NCI-H146 (cell line): ENCODE measurements at regions not wholly inside any gene's neighbourhood (a gene's known extent, or its start where the extent isn't known, plus 50 kb on each side); places are given as distances from the start of the nearest gene placed in this dataset.

Experiments used
- DNase-seq: peaks from one replicate; lab custom pipeline; 2025; lab: John Stamatoyannopoulos, UW

GRCh38 chr2:217035967-217036366 is 176.1 kb upstream of the TNP1 start:
- DNase-seq = no peak

- no peak for DNase-seq
Observed at GRCh38 chr2:217033186-217033585, 173.3 kb upstream of the TNP1 start.

- DNase-seq = no peak
Observed at GRCh38 chr2:217031445-217031844, 171.6 kb upstream of the TNP1 start.

- DNase-seq = no peak
Observed at GRCh38 chr2:217030081-217030480, 170.2 kb upstream of the TNP1 start.

- DNase-seq = no peak
Observed at GRCh38 chr2:217028128-217028527, 168.3 kb upstream of the TNP1 start.

GRCh38 chr2:217027414-217027813 is 167.6 kb upstream of the TNP1 start:
- DNase-seq = no peak

- DNase-seq = no peak
Observed at GRCh38 chr2:217026569-217026968, 166.7 kb upstream of the TNP1 start.

- DNase-seq = no peak
Observed at GRCh38 chr2:217026161-217026560, 166.3 kb upstream of the TNP1 start.

- DNase-seq = no peak
Observed at GRCh38 chr2:217023611-217024010, 163.7 kb upstream of the TNP1 start.

GRCh38 chr2:217017456-217018252 is 157.8 kb upstream of the TNP1 start:
- DNase-seq = no peak

- no peak for DNase-seq
Observed at GRCh38 chr2:217016796-217017419, 157.0 kb upstream of the TNP1 start.

- no peak for DNase-seq
Observed at GRCh38 chr2:217014328-217015105, 154.7 kb upstream of the TNP1 start.

GRCh38 chr2:217013926-217014325 is 154.1 kb upstream of the TNP1 start:
- DNase-seq = no peak

- DNase-seq = no peak
Observed at GRCh38 chr2:217011576-217011975, 151.7 kb upstream of the TNP1 start.

- no peak for DNase-seq
Observed at GRCh38 chr2:217010173-217010572, 150.3 kb upstream of the TNP1 start.

- DNase-seq = no peak
Observed at GRCh38 chr2:217008794-217009193, 148.9 kb upstream of the TNP1 start.

GRCh38 chr2:217006217-217006616 is 146.4 kb upstream of the TNP1 start:
- DNase-seq = no peak

GRCh38 chr2:217004656-217005055 is 144.8 kb upstream of the TNP1 start:
- no peak for DNase-seq

GRCh38 chr2:217001740-217002139 is 141.9 kb upstream of the TNP1 start:
- no peak for DNase-seq

GRCh38 chr2:217000406-217000805 is 140.5 kb upstream of the TNP1 start:
- DNase-seq = no peak

GRCh38 chr2:216996279-216996845 is 136.5 kb upstream of the TNP1 start:
- DNase-seq = no peak

GRCh38 chr2:216994353-216994854 is 134.5 kb upstream of the TNP1 start:
- DNase-seq = no peak
